Naive thymus-derived CD4-positive, alpha-beta T cell (primary cell): ENCODE measurements at regions not wholly inside any gene's neighbourhood (a gene's known extent, or its start where the extent isn't known, plus 50 kb on each side); places are given as distances from the start of the nearest gene placed in this dataset.

Experiments used
- ATAC-seq: fragments of 150-1000 bp; cut with Tn5 transposase; 2 replicates; pipeline ENCODE4 v1.10.0; 2021; ENCODE audit warnings: mild to moderate bottlenecking, moderate library complexity
- CTCF ChIA-PET: fragments of 350-600 bp; sonication (Branson Sonifier 250); formaldehyde crosslinking; loops from one replicate; lab custom pipeline; 2021; ENCODE audit warnings: antibody characterized with exemption; lab: Charles Lee
- POLR2A ChIA-PET: fragments of 350-600 bp; sonication (Branson Sonifier 250); formaldehyde crosslinking; loops from one replicate; lab custom pipeline; 2021; ENCODE audit warnings: antibody characterized with exemption, inconsistent platforms; lab: Charles Lee
- DNase-seq, 9 donors: peaks; one replicate each; pipeline versions ENCODE4 v3.0.0 to v3.0.0-alpha.2; 2020 to 2022; ENCODE audit warnings: mixed read lengths in 1 of 9
- H3K27ac ChIP-seq: one replicate; pipeline ENCODE4 v1.7.0; 2013; ENCODE audit warnings: mild to moderate bottlenecking, low read depth, low read length, moderate library complexity
- H3K27me3 ChIP-seq, 2 donors: one replicate each; pipeline ENCODE4 v1.7.0; 2013; ENCODE audit warnings: low read length in 2 of 2, mild to moderate bottlenecking in 2 of 2, moderate library complexity in 2 of 2; ENCODE audit not compliant: control insufficient read depth in 2 of 2, insufficient read depth in 2 of 2
- H3K36me3 ChIP-seq, 3 experiments: 1 replicate in 2 of 3; 2 replicates in 1 of 3; pipeline ENCODE4 v1.7.0; 2013; ENCODE audit warnings: low read length in 3 of 3, mild to moderate bottlenecking in 3 of 3, moderate library complexity in 1 of 3; ENCODE audit not compliant: insufficient read depth in 3 of 3, control insufficient read depth in 2 of 3
- H3K4me1 ChIP-seq, 2 donors: one replicate each; pipeline ENCODE4 v1.7.0; 2013; ENCODE audit warnings: low read length in 2 of 2, mild to moderate bottlenecking in 2 of 2, moderate library complexity in 1 of 2; ENCODE audit not compliant: control insufficient read depth in 2 of 2, insufficient read depth in 2 of 2
- H3K4me3 ChIP-seq: 2 replicates; pipeline ENCODE4 v1.7.0; 2013; ENCODE audit warnings: mild to moderate bottlenecking, low read length
- H3K9me3 ChIP-seq, 3 experiments: 1 replicate in 2 of 3; 2 replicates in 1 of 3; pipeline ENCODE4 v1.7.0; 2013; ENCODE audit warnings: low read length in 3 of 3; ENCODE audit not compliant: control insufficient read depth in 2 of 3
- H3K27ac Mint-ChIP-seq, 9 donors: one replicate each; pipeline ENCODE4 v1.8.0; 2020 to 2022; ENCODE audit warnings: mixed read lengths in 9 of 9, mild to moderate bottlenecking in 8 of 9, moderate library complexity in 5 of 9, inconsistent platforms in 2 of 9
- H3K27me3 Mint-ChIP-seq, 5 donors: one replicate each; pipeline ENCODE4 v1.8.0; 2021 to 2022; ENCODE audit warnings: mixed read lengths in 5 of 5, mild to moderate bottlenecking in 1 of 5
- H3K36me3 Mint-ChIP-seq, 5 donors: one replicate each; pipeline ENCODE4 v1.8.0; 2020 to 2022; ENCODE audit warnings: mixed read lengths in 5 of 5, mild to moderate bottlenecking in 3 of 5, inconsistent platforms in 1 of 5
- H3K4me1 Mint-ChIP-seq, 7 donors: one replicate each; pipeline ENCODE4 v1.8.0; 2020 to 2022; ENCODE audit warnings: mixed read lengths in 7 of 7, mild to moderate bottlenecking in 3 of 7, inconsistent platforms in 1 of 7
- H3K4me3 Mint-ChIP-seq, 10 donors: one replicate each; pipeline ENCODE4 v1.8.0; 2020 to 2022; ENCODE audit warnings: mild to moderate bottlenecking in 10 of 10, mixed read lengths in 10 of 10, moderate library complexity in 6 of 10, inconsistent platforms in 2 of 10
- H3K9me3 Mint-ChIP-seq, 11 donors: one replicate each; pipeline ENCODE4 v1.8.0; 2020 to 2022; ENCODE audit warnings: mixed read lengths in 11 of 11, mild to moderate bottlenecking in 4 of 11, inconsistent platforms in 1 of 11, moderate library complexity in 1 of 11
- intact Hi-C, 2 donors: fragments of 100-400 bp; cut with micrococcal nuclease; formaldehyde crosslinking; loops; one replicate each; pipeline ENCODE4 v1.15.1; 2023

DNA sequence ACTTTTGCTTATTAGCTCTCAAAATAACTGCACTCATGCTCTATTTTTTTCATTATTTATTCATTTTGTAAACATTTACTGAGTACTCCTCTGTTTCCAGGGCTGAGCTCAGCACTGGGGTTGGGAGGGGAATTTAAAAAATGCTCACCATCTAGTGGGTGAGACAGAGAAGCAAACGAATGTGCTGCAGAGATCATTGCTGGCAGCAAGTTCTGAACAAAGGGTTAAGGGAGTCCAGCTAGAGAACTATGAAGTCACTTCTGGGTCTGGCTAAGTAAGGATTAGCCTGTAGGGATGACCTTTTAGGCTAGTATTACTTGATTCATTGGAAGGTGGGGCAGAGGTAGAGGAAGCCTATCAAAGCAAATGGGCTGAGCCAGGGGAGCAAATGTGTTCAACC is 99.1 kb upstream of the ZNF644 start:
- ATAC-seq = no peak
- H3K4me1 Mint-ChIP-seq = peaks cover 0 to 9% (median 0%) of the 10 kb centered on the region in 7 donors
- peaks cover 0 to 10% (median 0%) of the 10 kb centered on the region in 5 donors for H3K27me3 Mint-ChIP-seq
- Histone ChIP-seq H3K4me1 (peaks cover 0 to 17% of the 10 kb centered on the region in 2 donors), H3K36me3 (no peaks in the 10 kb centered on the region), H3K27me3 (no peaks in the 10 kb centered on the region), H3K27ac (no peak overlapping the region), H3K9me3 (no peaks in the 10 kb centered on the region), H3K4me3 (no peak overlapping the region)
- H3K36me3 Mint-ChIP-seq = no peaks in the 10 kb centered on the region
- no peak overlapping the region for H3K27ac Mint-ChIP-seq
- POLR2A ChIA-PET = no interaction called here
- no peaks in the 10 kb centered on the region for H3K9me3 Mint-ChIP-seq
- no peak overlapping the region for H3K4me3 Mint-ChIP-seq
- CTCF ChIA-PET = no interaction called here
- intact Hi-C loops = no loop called here
- DNase-seq = no peak

GRCh38 chr1:91120421-91120820 is 98.6 kb upstream of the ZNF644 start:
- POLR2A ChIA-PET = no interaction called here
- Histone ChIP-seq H3K9me3 (no peaks in the 10 kb centered on the region), H3K4me3 (no peak overlapping the region), H3K27me3 (no peaks in the 10 kb centered on the region), H3K4me1 (peaks cover 0 to 20% of the 10 kb centered on the region in 2 donors), H3K36me3 (no peaks in the 10 kb centered on the region), H3K27ac (no peak overlapping the region)
- no peaks in the 10 kb centered on the region for H3K9me3 Mint-ChIP-seq
- intact Hi-C loops = no loop called here
- CTCF ChIA-PET = no interaction called here
- ATAC-seq (no peak), DNase-seq (no peak)
- H3K27me3 Mint-ChIP-seq = peaks cover 0 to 14% (median 0%) of the 10 kb centered on the region in 5 donors
- no peaks in the 10 kb centered on the region for H3K36me3 Mint-ChIP-seq
- no peak overlapping the region for H3K27ac Mint-ChIP-seq
- H3K4me1 Mint-ChIP-seq = peaks cover 0 to 9% (median 0%) of the 10 kb centered on the region in 7 donors
- H3K4me3 Mint-ChIP-seq = no peak overlapping the region

- Mint-ChIP-seq H3K36me3 (peaks cover 0 to 1% (median 0%) of the 10 kb centered on the region in 5 donors), H3K4me3 (no peak overlapping the region), H3K4me1 (peaks cover 3 to 9% (median 7%) of the 10 kb centered on the region in 7 donors), H3K9me3 (peaks cover 0 to 5% (median 0%) of the 10 kb centered on the region in 11 donors), H3K27me3 (peaks cover 0 to 11% (median 10%) of the 10 kb centered on the region in 5 donors), H3K27ac (no peak overlapping the region)
- ChIA-PET CTCF (no interaction called here), POLR2A (no interaction called here)
- Histone ChIP-seq H3K4me1 (peaks cover 0 to 8% of the 10 kb centered on the region in 2 donors), H3K4me3 (no peak overlapping the region), H3K9me3 (no peaks in the 10 kb centered on the region), H3K27ac (no peak overlapping the region), H3K27me3 (no peaks in the 10 kb centered on the region), H3K36me3 (no peaks in the 10 kb centered on the region)
- ATAC-seq (no peak), DNase-seq (no peak)
- intact Hi-C loops = no loop called here
Observed at GRCh38 chr1:91104712-91105111, 82.9 kb upstream of the ZNF644 start.

- Mint-ChIP-seq H3K9me3 (peaks cover 0 to 2% (median 0%) of the 10 kb centered on the region in 11 donors), H3K27me3 (peaks cover 0 to 22% (median 15%) of the 10 kb centered on the region in 5 donors), H3K27ac (no peak overlapping the region), H3K4me3 (no peak overlapping the region), H3K4me1 (peaks cover 3 to 14% (median 9%) of the 10 kb centered on the region in 7 donors), H3K36me3 (no peaks in the 10 kb centered on the region)
- H3K4me3 ChIP-seq = no peak overlapping the region
- no peak for ATAC-seq
- H3K9me3 ChIP-seq = no peaks in the 10 kb centered on the region
- intact Hi-C loops = no loop called here
- H3K27ac ChIP-seq = no peak overlapping the region
- POLR2A ChIA-PET = no interaction called here
- CTCF ChIA-PET = no interaction called here
- H3K36me3 ChIP-seq = no peaks in the 10 kb centered on the region
- DNase-seq = no peak
- peaks cover 0 to 8% of the 10 kb centered on the region in 2 donors for H3K4me1 ChIP-seq
- no peaks in the 10 kb centered on the region for H3K27me3 ChIP-seq
Observed at GRCh38 chr1:91101328-91101727, 79.5 kb upstream of the ZNF644 start.

GRCh38 chr1:91099746-91100621 is 78.1 kb upstream of the ZNF644 start:
- no peaks in the 10 kb centered on the region for H3K36me3 ChIP-seq
- intact Hi-C loops = no loop called here
- no peak overlapping the region for H3K27ac Mint-ChIP-seq
- H3K36me3 Mint-ChIP-seq = no peaks in the 10 kb centered on the region
- H3K9me3 ChIP-seq = no peaks in the 10 kb centered on the region
- H3K4me3 ChIP-seq = no peak overlapping the region
- DNase-seq (peak in 1 of 9 donors; percentile 0), ATAC-seq (peak; percentile 62)
- H3K27me3 Mint-ChIP-seq = peaks cover 0 to 20% (median 15%) of the 10 kb centered on the region in 5 donors
- CTCF ChIA-PET = no interaction called here
- no peaks in the 10 kb centered on the region for H3K9me3 Mint-ChIP-seq
- H3K4me1 ChIP-seq = peaks cover 0 to 8% of the 10 kb centered on the region in 2 donors
- H3K4me3 Mint-ChIP-seq = peak overlapping the region in 4 of 10 donors; percentile 16 to 40 (median 36)
- POLR2A ChIA-PET = no interaction called here
- H3K4me1 Mint-ChIP-seq = peaks cover 3 to 14% (median 9%) of the 10 kb centered on the region in 7 donors
- no peak overlapping the region for H3K27ac ChIP-seq
- H3K27me3 ChIP-seq = no peaks in the 10 kb centered on the region

- DNase-seq (no peak), ATAC-seq (no peak)
- Histone ChIP-seq H3K27ac (no peak overlapping the region), H3K36me3 (no peaks in the 10 kb centered on the region), H3K27me3 (no peaks in the 10 kb centered on the region), H3K4me3 (no peak overlapping the region), H3K9me3 (no peaks in the 10 kb centered on the region), H3K4me1 (peaks cover 0 to 8% of the 10 kb centered on the region in 2 donors)
- POLR2A ChIA-PET = no interaction called here
- intact Hi-C loops = no loop called here
- Mint-ChIP-seq H3K4me1 (peaks cover 3 to 14% (median 9%) of the 10 kb centered on the region in 7 donors), H3K27ac (no peak overlapping the region), H3K4me3 (no peak overlapping the region), H3K36me3 (no peaks in the 10 kb centered on the region), H3K9me3 (no peaks in the 10 kb centered on the region), H3K27me3 (peaks cover 2 to 21% (median 14%) of the 10 kb centered on the region in 5 donors)
- CTCF ChIA-PET = no interaction called here
Observed at GRCh38 chr1:91098299-91098906, 76.6 kb upstream of the ZNF644 start.
